HG02642 (cell line): ENCODE measurements at regions not wholly inside any gene's neighbourhood (a gene's known extent, or its start where the extent isn't known, plus 50 kb on each side); places are given as distances from the start of the nearest gene placed in this dataset.

Source experiments
- ATAC-seq: cut with Tn5 transposase; IDR thresholded peaks from one replicate; pipeline ENCODE4 v1.9.1; 2021; ENCODE audit warnings: mild to moderate bottlenecking; ENCODE audit not compliant: unreplicated experiment, poor library complexity

GRCh38 chr10:130479926-130480325 is 343.7 kb downstream of the GLRX3 start:
- no peak for ATAC-seq

GRCh38 chr10:130480491-130480890 is 344.3 kb downstream of the GLRX3 start:
- ATAC-seq: no peak

GRCh38 chr10:130481076-130481930 is 345.1 kb downstream of the GLRX3 start:
- no peak for ATAC-seq

GRCh38 chr10:130481936-130482335 is 345.7 kb downstream of the GLRX3 start:
- ATAC-seq: no peak

- no peak for ATAC-seq
These were observed 347.7 kb downstream of the GLRX3 start for GRCh38 chr10:130483691-130484467.

DNA sequence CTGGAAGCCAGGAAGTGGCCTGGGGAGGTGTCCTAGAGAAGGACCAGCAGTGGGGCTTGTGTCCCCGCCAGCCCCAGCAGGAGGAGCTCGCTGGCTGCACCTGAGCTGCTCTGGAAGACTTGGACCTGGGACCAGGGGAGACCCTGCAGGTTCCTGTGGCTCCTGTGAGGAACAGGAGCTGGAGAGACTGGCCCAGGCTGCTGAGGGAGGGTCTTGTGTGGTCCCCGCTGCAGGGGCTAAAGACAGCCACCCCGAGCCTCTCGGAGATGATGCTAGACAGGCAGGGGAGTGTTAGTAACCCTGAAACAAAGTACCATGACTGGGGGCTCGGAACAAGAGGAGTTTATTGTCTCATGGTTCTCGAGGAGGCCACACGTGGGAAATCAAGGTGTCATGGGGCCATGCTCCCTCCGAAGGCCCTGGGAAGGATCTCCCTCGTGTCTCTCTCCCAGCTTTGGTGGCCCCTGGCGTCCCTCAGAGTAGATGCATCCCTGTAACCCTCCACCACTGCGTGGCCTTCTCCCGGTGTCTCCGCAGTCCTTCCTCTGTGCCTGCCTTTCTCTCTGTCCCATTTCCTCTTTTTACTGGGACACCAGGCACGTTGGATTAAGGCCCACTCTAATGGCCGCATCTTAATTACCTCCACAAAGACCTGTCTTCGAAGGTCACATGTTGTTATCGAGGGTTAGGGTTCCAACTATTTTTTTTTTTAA is 348.4 kb downstream of the GLRX3 start:
- no peak for ATAC-seq

- ATAC-seq: no peak
These were observed 349.2 kb downstream of the GLRX3 start for GRCh38 chr10:130485236-130485957.

GRCh38 chr10:130485958-130486895 is 350.0 kb downstream of the GLRX3 start:
- no peak for ATAC-seq

GRCh38 chr10:130486906-130487305 is 350.7 kb downstream of the GLRX3 start:
- no peak for ATAC-seq

DNA sequence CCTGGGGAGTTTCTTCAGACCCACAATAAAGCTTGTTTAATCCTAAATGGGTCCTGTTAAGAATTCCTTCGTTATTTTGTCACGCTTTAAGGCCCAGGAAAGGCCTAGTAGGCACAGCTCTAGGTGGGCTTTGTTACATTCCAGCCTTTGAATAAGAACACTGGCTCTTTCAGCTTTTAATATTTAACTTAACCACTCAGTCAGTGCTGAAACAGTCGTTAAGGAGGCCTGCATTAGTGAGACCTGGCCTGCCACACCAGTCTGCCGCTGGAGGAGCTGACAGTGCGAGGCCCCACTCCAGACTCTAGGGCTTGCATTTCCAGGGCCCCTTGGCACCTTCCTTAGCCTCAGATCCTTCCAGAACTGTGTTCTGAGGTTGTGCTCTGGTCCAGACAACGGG is 351.4 kb downstream of the GLRX3 start:
- no peak for ATAC-seq

GRCh38 chr10:130489891-130490290 is 353.7 kb downstream of the GLRX3 start:
- ATAC-seq: no peak

DNA sequence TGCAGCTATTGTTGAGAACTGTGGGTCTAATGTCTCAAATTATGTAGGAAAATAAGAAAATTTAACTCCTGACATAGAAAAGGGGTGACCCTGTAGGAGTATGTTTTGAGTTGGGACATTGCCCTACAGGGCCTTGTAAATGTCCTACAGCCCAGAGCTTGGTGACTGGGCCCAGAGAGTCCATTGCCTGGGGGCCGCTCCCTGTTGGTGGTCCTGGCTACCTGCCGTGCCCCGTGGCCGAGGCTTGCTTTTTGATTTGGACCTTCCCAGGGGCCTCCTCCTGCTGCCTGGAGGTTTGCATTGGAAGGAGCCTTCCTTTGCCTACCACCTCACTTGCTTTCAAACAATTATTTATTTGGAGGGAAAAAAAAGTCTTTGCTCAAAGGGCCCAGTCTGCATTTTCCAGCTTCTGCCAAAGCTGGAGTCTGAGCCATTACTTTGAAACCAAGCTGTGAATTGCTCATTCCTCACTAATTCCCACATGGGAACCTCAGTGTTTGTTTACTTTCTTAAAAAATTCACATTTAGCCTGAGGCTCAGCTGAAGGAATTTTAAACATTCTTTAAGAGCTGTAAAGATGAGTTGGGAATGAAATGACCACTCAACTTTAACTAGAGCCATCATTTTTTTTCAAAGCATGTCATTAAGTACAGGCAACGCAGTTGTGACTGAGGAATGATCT is 355.0 kb downstream of the GLRX3 start:
- ATAC-seq: no peak

GRCh38 chr10:130491693-130492050 is 355.5 kb downstream of the GLRX3 start:
- no peak for ATAC-seq

DNA sequence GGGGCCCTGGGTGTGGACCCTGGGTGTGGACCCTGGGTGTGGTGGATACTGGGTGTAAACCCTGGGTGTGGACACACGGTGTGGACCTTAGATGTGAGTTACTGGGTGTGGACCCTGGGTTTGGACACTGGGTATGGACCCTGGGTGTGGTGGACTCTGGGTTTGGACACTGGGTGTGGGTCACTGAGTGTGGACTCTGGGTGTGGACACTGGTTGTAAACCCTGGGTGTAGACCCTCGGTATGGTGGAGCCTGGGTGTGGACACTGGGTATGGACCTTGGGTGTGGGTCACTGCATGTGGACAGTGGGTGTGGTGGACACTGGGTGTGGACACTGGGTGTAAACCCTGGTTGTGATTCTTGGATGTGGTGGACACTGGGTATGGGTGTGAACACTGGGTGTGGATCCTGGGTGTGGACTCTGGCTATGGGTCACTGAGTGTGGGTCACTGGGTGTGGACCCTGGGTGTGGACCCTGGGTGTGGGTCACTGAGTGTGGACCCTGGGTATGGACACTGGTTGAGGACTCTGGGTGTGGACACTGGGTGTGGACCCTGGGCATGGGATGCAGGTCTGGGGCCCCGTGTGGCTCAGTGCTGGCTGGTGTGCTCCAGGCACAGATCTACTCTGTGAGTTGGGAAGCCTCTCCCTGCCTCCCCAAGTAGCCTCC is 356.2 kb downstream of the GLRX3 start:
- ATAC-seq: no peak

GRCh38 chr10:130493021-130493420 is 356.8 kb downstream of the GLRX3 start:
- ATAC-seq: no peak

DNA sequence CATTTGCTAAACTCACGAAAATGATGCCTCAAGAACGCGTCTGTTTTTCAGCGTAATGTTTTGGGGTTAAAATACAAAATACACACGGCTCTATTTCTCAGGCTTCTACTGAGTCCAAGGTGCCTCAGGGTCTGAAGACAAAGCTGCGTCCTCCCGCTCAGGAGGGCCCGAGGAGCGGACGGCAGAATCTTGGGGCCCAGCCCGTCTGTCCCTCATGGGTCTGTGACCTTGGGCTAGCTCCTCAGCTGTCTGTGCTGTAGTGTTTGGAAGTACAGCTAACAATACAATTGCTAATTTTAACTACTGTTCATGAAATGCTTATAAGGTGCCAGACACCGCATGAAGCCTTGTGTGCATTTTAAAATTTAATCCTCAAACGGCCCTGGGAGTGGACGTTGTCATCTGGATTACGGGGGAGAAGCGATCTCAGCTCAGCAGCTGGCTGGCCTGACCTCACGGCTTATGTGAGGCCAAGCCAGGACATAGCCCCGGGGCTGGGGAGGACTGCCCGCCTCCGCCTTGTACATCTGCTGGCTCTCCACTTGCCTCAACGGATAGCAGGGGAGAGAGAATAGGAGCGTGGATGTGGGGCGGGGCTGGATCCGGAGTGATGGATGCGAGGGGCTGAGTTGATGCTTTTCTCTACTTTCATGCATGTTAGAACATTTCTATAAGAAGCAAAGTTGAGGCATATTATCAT is 357.4 kb downstream of the GLRX3 start:
- ATAC-seq: no peak

DNA sequence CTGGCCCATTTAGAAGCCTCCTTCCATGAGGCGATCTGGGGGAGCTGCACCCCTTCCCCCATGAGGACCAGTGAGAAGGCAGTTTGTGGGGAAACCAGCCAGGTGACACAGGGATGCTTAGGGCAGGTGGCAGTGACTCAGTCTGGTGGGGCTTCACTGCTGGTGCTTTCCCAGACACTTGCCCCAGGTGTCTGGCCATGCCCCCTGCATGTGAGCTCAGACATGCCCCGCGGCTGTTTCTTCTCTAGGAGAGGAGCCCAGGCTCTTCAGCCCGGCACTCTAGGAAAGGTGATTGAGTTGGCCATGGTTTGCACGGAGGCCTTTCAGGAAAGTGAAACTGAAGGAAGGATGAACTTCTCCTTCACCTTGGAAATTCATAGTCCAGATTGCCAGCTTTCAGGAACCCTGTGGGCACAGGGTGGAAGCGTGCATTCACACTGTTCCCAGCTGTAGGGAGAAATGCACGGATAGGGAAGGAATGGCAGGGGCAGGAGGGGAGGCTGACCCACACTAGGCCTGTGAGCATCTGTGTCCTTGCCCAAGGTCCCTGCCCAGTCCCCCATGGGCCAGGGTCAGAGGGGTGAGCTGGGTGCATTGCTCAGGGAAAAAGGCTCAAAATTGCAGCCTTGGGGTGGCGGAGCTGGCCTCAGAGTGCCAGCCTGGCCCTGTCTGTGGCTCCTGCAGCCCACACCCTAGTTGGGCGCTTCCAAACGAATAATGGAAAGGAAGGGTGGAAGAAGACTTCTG is 359.1 kb downstream of the GLRX3 start:
- no peak for ATAC-seq
